Nephron progenitor cell (in vitro differentiated cells): ENCODE measurements at regions not wholly inside any gene's neighbourhood (a gene's known extent, or its start where the extent isn't known, plus 50 kb on each side); places are given as distances from the start of the nearest gene placed in this dataset.

ENCODE experiments used
- DNase-seq: peaks from one replicate; pipeline ENCODE4 v3.0.0; 2021
- H3K27ac Mint-ChIP-seq: 2 replicates; pipeline ENCODE4 v1.8.0; 2021; ENCODE audit warnings: mild to moderate bottlenecking, moderate library complexity, mixed read lengths
- H3K27me3 Mint-ChIP-seq: 2 replicates; pipeline ENCODE4 v1.8.0; 2021; ENCODE audit warnings: mild to moderate bottlenecking, low read depth, mixed read lengths; ENCODE audit not compliant: poor library complexity
- H3K36me3 Mint-ChIP-seq: 2 replicates; pipeline ENCODE4 v1.8.0; 2021; ENCODE audit warnings: low read depth, mixed read lengths
- H3K4me1 Mint-ChIP-seq: 2 replicates; pipeline ENCODE4 v1.8.0; 2021; ENCODE audit warnings: mixed read lengths
- H3K4me3 Mint-ChIP-seq: 2 replicates; pipeline ENCODE4 v1.8.0; 2021; ENCODE audit warnings: mild to moderate bottlenecking, moderate library complexity, mixed read lengths
- H3K9me3 Mint-ChIP-seq: 2 replicates; pipeline ENCODE4 v1.8.0; 2021; ENCODE audit warnings: mild to moderate bottlenecking, moderate library complexity, mixed read lengths
- CTCF ChIP-seq: fragments of 200-600 bp; sonication (generic); IDR thresholded peaks from 2 replicates; pipeline ENCODE4 v1.5.0; 2021; ENCODE audit warnings: antibody characterized with exemption

GRCh38 chr6:79377047-79377446 is 142.6 kb upstream of the HMGN3 start:
- TF ChIP-seq CTCF = no peak
- H3K27me3 Mint-ChIP-seq = peaks cover 7% of the 10 kb centered on the region
- no peak overlapping the region for H3K4me3 Mint-ChIP-seq
- H3K4me1 Mint-ChIP-seq = peaks cover 22% of the 10 kb centered on the region
- no peak for DNase-seq
- no peaks in the 10 kb centered on the region for H3K9me3 Mint-ChIP-seq
- no peaks in the 10 kb centered on the region for H3K36me3 Mint-ChIP-seq
- H3K27ac Mint-ChIP-seq = no peak overlapping the region

GRCh38 chr6:79375635-79376337 is 141.3 kb upstream of the HMGN3 start:
- TF ChIP-seq CTCF = no peak
- Mint-ChIP-seq H3K4me3 (no peak overlapping the region), H3K27me3 (peaks cover 7% of the 10 kb centered on the region), H3K4me1 (peaks cover 22% of the 10 kb centered on the region), H3K9me3 (peaks cover under 1% of the 10 kb centered on the region), H3K27ac (no peak overlapping the region), H3K36me3 (no peaks in the 10 kb centered on the region)
- no peak for DNase-seq

DNA sequence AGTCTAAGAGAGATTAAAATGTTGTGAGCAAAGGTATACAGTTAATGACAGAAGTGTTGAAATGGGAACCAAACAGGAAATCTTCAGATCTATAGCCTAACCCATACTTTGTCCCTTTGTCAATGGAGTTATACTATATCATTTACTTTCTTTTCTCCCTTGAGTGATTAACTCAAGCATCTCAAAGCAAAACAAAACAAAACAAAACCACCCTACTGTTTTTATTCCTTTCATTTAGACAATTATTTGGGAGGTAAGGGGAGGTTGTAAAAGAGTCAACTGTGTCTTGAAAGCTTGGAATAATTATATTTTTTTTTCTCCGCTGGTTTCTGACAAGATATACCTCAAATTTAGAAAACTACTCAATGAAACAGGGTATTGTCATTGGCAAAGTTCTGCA is 139.8 kb upstream of the HMGN3 start:
- Mint-ChIP-seq H3K27me3 (peaks cover 2% of the 10 kb centered on the region), H3K4me3 (no peak overlapping the region), H3K4me1 (peaks cover 17% of the 10 kb centered on the region), H3K27ac (no peak overlapping the region), H3K36me3 (no peaks in the 10 kb centered on the region), H3K9me3 (peaks cover 15% of the 10 kb centered on the region)
- no peak for TF ChIP-seq CTCF
- DNase-seq = no peak

DNA sequence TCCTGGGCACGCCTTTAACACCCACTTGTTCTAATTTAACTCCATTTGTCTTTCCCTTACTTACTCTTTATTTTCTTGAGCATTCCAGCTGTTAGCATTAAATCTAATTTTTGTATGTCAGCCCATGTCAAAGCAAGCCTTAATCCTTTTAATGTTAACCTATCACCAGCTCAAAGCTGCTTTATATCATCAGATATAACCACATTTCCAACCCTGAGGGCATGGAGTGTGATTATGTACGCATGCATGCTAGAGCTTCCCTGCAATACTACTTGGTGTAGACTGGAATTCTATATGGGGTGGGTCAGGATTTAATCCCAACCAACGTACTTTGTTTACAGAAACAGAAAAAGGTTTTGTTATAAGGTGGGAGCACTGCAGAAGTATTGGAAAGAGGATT is 139.4 kb upstream of the HMGN3 start:
- Mint-ChIP-seq H3K27ac (no peak overlapping the region), H3K36me3 (no peaks in the 10 kb centered on the region), H3K9me3 (peaks cover 19% of the 10 kb centered on the region), H3K4me1 (peaks cover 17% of the 10 kb centered on the region), H3K4me3 (no peak overlapping the region), H3K27me3 (no peaks in the 10 kb centered on the region)
- TF ChIP-seq CTCF = no peak
- DNase-seq = no peak

DNA sequence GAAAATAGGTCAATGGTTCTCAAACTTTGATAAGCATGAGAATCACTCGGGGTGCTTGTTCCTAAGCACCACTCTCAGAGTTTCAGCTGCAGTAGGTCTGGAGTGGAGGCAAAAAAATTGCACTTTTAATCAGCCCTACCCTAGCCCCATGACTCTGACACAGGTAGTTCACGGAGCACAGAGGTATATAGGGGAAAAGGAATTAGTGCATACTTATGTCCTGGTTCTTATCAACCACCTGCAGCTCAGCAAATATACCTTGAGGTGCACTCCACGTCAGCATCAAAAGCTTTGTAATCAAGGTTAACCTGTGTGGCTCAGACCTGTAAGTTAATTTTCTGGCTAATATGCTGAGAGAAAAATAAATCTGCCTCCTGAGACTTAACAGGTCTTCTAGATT is 138.8 kb upstream of the HMGN3 start:
- Mint-ChIP-seq H3K4me1 (peaks cover 13% of the 10 kb centered on the region), H3K4me3 (no peak overlapping the region), H3K9me3 (peaks cover 24% of the 10 kb centered on the region), H3K27ac (no peak overlapping the region), H3K36me3 (no peaks in the 10 kb centered on the region), H3K27me3 (no peaks in the 10 kb centered on the region)
- no peak for DNase-seq
- TF ChIP-seq CTCF = no peak

DNA sequence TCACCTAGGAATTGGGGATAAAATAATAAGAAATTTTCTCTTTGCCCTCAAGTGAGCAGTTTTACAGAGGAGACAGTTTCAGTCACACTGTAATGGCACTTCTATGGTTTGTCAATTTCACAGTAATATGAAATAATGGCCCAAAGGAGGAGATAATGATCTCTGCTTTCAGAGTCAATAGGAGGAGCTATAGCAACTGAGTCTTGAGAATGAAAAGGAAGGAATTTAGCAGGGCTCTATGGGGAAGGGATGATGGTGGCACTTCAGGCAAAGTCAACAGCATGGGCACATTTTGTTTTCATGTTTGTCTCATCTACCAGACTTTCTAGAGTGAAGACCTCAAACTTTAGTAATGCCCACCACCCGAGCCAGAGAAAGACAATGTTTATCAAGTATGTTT is 138.3 kb upstream of the HMGN3 start:
- Mint-ChIP-seq H3K4me3 (no peak overlapping the region), H3K27ac (no peak overlapping the region), H3K9me3 (peaks cover 29% of the 10 kb centered on the region), H3K27me3 (no peaks in the 10 kb centered on the region), H3K4me1 (peaks cover 8% of the 10 kb centered on the region), H3K36me3 (no peaks in the 10 kb centered on the region)
- no peak for TF ChIP-seq CTCF
- no peak for DNase-seq
